NCI-H526 (cell line): ENCODE measurements at regions not wholly inside any gene's neighbourhood (a gene's known extent, or its start where the extent isn't known, plus 50 kb on each side); places are given as distances from the start of the nearest gene placed in this dataset.
"Not testable (repeated sequence)": the region's sequence is repeated elsewhere in the genome, so short reads cannot be mapped to it uniquely, and the experiment has no call there.

ENCODE experiments used
- DNase-seq, 2 experiments: peaks; one replicate each; lab custom pipeline; 2025; lab: John Stamatoyannopoulos, UW

DNA sequence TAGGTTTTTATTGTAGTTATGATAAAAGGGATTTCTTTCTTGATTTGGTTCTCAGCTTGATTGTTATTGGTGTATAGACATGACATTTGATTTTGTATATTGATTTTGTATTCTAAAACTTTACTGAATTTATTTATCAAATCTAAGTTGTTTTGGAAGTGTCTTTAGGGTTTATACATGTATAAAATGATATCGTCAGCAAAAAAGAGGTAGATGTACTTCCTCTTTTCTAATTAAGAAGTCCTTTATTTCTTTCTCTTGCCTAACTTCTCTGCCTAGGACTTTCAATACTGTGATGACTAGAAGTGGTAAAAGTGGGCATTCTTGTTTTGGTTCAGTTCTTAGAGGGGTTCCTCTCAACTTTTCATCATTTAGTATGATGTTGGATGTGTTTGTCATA lies 487.3 kb upstream of the KIF2B start:
- no peak for DNase-seq

DNA sequence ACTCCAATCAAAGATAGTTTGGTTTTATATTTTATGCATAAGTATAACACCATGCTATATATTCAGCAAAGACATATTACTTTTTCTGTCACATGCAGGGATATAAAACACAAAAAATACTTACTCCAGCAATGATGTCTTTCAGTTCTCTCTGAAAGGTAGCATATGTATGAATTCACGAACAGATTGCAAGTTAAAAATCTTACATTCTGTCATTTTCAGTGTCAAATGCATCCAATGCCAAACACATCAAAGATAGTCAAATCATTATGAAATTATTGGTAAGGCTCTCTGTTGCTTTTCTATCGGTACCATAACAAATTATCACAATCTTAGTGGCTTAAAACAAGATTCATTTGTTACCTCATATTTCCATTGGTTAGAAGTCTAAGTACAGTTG lies 492.0 kb upstream of the KIF2B start:
- no peak for DNase-seq

DNA sequence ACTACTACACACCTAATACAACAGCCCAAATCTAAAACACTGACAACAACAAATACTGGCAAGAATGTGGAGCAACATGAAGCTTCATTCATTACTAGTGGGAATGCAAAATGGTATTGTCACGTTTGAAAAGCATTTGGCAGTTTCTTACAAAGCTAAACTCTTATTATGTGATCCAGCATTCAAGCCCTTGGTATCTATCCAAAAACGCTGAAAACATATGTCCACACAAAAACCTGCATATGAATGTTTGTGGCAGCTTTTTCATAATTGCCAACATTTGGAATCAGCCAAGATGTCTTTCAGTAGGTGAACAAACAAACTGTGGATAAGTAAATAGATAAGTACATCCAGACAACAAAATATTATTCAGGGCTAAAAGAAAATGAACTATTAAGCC lies 501.1 kb upstream of the KIF2B start:
- DNase-seq: no peak

DNA sequence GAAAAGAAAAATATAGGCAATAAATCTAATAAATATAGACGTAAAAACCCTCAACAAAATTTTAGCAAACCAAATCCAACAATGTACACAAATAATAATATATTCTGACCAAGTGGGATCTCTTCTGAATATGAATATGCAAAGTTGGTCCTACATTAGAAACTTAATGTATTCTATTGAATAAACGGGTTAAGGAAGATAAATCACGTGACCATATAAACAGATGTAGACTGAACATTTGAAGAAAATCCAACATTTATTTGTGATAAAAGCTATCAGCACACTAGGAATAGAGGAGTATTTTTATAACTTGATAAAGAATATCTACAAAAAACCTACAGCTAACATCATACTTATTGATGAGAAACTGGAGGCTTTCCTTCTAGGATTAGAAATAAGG lies 502.8 kb upstream of the KIF2B start:
- DNase-seq: no peak

DNA sequence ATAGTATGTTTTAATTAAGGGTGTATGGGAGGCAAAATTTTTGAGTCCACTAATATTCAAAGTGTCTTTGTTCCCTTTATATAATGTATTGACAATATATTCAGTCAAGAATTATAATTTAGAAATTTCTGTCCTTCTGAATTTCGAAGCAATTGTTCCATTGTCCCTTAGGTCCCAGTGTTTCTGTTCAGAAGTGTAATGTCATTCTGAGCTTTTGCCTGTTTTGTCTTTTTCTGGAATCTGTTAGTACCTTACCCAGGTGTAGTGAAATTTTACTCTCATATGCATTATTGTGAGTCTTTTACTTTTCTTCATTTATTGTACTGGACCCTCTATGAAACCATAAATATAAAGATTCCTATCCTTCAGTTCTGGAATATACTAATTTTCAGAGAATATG lies 505.7 kb upstream of the KIF2B start:
- DNase-seq: no peak

- no peak for DNase-seq
Measured at GRCh38 chr17:53316073-53316472, 506.7 kb upstream of the KIF2B start.

DNA sequence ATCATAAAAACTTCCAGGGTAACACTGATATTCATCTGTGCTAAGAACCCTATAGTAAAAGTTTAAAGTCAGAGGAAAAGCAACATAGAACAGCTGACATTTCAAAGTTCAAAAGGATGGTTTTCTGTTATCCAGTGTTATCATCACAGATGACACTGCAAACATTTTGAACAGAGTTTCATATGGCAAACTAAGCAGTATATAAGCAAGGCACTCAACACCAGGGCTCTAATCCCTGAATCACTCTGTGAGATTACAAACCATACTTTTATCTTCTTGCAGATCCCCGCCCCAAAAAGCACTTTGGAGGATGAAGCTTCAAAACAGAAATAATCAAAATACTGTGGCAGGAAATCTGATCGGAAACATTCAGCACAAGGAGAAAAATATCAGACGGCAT lies 508.2 kb upstream of the KIF2B start:
- DNase-seq: no peak

DNA sequence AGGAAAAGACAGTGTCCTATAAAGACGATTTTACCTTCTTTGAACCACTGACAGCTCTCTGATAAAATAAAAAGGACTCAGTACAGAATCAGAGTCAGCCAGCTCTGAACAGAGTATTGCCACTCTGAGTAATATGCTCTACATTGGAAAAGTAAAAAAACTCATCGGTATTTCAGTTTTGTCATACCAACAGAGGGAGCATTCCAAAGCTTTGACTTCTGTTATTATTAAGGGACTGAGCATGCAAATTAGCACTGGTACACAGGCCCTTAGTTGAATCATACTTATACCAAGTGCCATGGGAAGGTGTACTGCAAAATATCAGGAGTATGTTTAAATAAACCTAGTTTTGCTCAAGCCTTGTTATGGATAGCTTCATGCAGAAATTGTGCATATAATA lies 509.0 kb upstream of the KIF2B start:
- no peak for DNase-seq

- DNase-seq: no peak
Measured at GRCh38 chr17:53278466-53278865, 544.3 kb upstream of the KIF2B start.

DNA sequence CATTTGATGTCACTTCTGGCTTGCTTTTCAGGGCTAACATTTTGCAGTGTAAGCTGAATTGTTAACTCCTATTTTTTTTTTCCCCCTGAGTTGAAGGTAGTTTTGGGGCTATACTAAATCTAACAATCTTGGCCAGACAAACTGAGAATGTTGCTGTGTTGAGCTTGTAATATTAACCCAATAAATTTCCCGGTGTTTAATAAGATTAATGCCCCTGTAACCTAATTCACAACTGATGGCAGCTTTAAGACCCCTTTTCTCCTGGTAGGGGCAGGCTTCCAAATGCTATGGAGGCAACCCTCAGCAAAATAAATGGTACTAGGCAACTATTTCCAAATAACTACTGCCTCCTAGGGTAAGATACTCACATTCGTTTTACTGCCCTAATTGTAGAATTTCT lies 549.6 kb upstream of the KIF2B start:
- no peak for DNase-seq

GRCh38 chr17:53270936-53271335 lies 551.8 kb upstream of the KIF2B start:
- no peak for DNase-seq

DNA sequence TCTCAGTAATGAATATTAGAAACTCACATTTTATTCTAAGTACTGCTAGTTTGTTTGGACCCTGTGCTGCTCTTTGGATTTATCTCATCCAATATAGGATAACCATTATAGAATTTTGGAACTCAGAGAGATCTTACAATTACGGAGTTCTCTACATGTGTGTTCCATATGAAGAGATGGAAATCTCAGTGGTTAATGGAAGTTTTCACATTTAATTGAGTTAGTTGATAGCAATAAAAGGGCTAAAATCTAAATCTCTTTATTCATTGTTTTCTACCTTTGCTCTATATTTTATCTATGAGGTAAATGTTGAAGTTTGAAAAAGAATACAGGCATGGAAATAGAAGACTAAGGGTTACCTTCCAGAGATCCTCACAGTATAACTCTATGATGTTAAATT lies 558.0 kb upstream of the KIF2B start:
- no peak for DNase-seq

DNA sequence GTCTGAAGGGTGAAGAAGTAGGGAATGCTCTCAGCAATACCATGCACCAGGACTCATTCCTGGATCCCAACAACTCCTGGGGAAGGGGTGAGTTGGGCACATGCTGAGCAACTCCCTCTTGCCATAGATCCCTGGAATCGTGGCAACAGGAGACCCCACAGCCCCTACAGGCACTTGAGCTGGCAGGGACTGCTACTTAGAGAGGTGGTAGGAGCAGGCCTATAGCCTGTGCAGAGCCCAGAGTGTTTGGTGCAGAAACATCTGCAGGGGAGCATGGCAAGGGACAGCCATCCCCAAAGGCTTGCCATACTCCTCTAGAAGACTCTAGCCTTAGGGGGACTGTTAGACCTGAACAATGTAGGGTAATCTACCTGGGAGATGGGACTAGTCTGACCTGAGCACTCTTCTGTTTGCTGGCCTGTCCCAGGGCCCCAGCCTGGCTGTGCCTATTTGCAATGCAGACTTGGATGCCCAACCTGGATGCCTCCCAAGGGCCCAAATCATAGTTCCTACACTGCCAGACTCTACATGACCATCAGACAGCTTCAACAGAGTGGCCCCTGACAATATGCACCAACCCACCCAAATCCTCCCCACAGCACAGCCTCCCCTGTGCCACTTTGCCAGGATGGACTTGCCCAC lies 568.6 kb upstream of the KIF2B start:
- no peak for DNase-seq

DNA sequence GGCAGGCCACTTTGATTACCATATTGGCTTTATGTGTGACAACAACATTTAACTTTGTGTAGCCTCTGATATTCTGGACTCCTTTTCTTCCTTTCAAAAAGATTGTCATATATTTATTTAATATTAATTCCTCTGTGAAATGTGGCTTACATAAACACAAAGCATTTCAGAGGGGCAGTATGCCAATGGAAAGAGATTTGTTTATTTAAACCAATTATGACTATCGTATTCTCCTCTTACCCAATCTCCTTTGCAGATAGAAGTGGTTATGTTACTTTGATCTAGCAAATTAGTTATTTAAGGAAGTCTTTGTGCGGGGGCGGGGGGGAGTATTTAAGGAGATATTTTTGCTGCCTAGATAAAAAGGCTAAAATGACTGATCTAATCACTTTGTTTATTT lies 573.7 kb upstream of the KIF2B start:
- no peak for DNase-seq

GRCh38 chr17:53234138-53234537 lies 588.6 kb upstream of the KIF2B start:
- DNase-seq: no peak

GRCh38 chr17:53227514-53227913 lies 595.2 kb upstream of the KIF2B start:
- peak in 1 of 2 experiments; percentile 20 for DNase-seq

DNA sequence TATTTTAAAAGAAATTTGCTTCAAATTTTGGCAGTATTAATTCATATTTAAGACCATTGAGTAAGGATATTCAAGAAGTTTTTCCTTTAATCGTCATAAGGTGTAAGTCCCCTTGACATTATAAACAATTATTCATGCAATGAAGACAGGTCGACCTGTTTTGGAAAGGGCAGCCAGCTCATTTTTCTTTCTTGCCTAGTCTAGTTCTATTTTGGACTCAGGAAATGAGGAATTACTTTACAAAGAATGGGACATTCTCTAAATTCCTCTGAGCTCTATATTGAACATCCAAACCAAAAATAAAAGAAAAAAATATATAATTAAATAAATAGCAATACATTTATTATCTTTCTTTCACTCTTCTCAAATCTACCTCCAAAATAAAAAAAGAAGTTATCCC lies 595.6 kb upstream of the KIF2B start:
- no peak for DNase-seq

- no peak for DNase-seq
Measured at GRCh38 chr17:53219821-53220220, 602.9 kb upstream of the KIF2B start.

DNA sequence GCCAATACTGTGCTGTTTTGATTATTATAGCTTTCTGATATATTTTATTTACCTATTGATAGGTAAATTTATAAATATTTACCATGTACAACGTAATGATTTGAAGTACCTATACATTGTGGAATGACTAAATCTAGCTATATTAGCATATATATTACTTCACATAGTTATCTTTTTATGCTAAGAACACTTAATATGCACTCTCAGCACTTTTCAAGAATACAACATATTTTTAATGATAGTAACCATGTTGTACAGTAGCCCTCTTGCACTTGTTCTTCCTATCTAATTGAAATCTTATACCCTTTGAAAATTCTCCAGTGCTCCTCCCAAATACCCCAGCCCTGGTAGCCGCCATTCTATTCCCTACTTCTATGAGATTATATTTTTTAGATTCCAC lies 604.0 kb upstream of the KIF2B start:
- no peak for DNase-seq

DNA sequence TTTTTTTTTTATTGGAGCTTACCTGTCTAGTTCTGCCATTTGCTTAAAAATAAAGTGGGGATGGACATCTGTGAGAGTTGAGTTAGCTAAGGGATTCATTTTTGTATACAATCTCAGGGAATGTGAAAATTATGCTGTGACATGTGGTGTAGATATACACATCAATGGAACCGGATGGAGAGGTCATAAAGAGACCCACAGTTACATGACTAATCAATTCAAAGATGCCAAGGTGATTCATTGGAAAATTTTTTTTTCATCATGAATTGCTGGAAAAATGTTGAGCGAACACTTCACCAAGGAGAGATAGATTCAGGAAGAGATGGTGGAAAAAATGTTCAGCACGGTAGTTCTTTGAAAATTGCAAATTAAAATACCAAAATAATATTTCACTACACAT lies 605.4 kb upstream of the KIF2B start:
- no peak for DNase-seq

GRCh38 chr17:53208935-53209334 lies 613.8 kb upstream of the KIF2B start:
- not testable (repeated sequence) for DNase-seq

- DNase-seq: no peak
Measured at GRCh38 chr17:53193044-53193443, 629.7 kb upstream of the KIF2B start.

DNA sequence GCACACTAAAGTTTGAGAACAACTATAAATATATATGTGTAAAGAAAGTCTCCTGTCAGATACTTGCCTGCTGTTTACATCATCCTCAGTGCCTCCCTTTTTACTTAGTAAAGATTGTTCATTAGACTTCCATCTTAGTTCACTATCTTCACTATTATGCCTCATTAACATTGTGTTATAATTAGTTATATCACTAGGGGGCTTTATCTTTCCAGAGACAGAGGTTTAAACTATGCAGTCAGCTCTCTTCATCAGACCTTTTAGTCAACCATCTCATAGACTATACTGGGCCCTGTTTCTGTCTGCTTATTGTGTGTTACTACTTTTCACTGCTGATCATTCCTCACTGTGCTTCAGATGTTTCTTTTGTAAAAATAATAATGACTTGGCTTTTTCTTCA lies 630.8 kb upstream of the KIF2B start:
- peak in 1 of 2 experiments; percentile 7 for DNase-seq

GRCh38 chr17:53186001-53186400 lies 636.7 kb upstream of the KIF2B start:
- no peak for DNase-seq

- no peak for DNase-seq
Measured at GRCh38 chr17:53176629-53177028, 646.1 kb upstream of the KIF2B start.
